ENCODE measurements at regions not wholly inside any gene's neighbourhood (a gene's known extent, or its start where the extent isn't known, plus 50 kb on each side); places are given as distances from the start of the nearest gene placed in this dataset.

GRCh38 chr12:89106950-89107349 lies 245.4 kb downstream of the DUSP6 start:
- TF ChIP-seq CTCF (IDR thresholded peaks at IDR 0.05) (no peak), POLR2A (IDR thresholded peaks at IDR 0.05) (no peak)
- DNase-seq: no peak
- no peak overlapping the region for H3K27ac ChIP-seq

GRCh38 chr12:89105243-89105642 lies 247.1 kb downstream of the DUSP6 start:
- Histone ChIP-seq H3K27me3 (no peaks in the 10 kb centered on the region), H3K4me1 (no peaks in the 10 kb centered on the region), H3K36me3 (no peaks in the 10 kb centered on the region), H3K4me3 (no peak overlapping the region), H3K27ac (no peak overlapping the region), H3K9me3 (no peaks in the 10 kb centered on the region)
- DNase-seq: no peak
- TF ChIP-seq CTCF (IDR thresholded peaks at IDR 0.05) (no peak), POLR2A (IDR thresholded peaks at IDR 0.05) (no peak)
- intact Hi-C loops (cut with DNase I; ENCODE audit: low total_unique reads): no loop called here

More at GRCh38 chr12:89106950-89107349, 245.4 kb downstream of the DUSP6 start:
- Histone ChIP-seq H3K4me3 (no peak overlapping the region), H3K27me3 (no peaks in the 10 kb centered on the region), H3K9me3 (no peaks in the 10 kb centered on the region), H3K36me3 (no peaks in the 10 kb centered on the region), H3K4me1 (no peaks in the 10 kb centered on the region)
- intact Hi-C loops (cut with DNase I; ENCODE audit: low total_unique reads): no loop called here

- H3K9me3 ChIP-seq: no peaks in the 10 kb centered on the region
- H3K4me3 ChIP-seq: no peak overlapping the region
- no peaks in the 10 kb centered on the region for H3K4me1 ChIP-seq
- no peaks in the 10 kb centered on the region for H3K36me3 ChIP-seq
- no peak for DNase-seq
- H3K27me3 ChIP-seq: no peaks in the 10 kb centered on the region
- H3K27ac ChIP-seq: no peak overlapping the region
- intact Hi-C loops (cut with DNase I; ENCODE audit: low total_unique reads): no loop called here
- TF ChIP-seq POLR2A (IDR thresholded peaks at IDR 0.05) (no peak), CTCF (IDR thresholded peaks at IDR 0.05) (no peak)
These were observed 248.5 kb downstream of the DUSP6 start for GRCh38 chr12:89103831-89104230.

GRCh38 chr12:89101440-89101839 lies 250.9 kb downstream of the DUSP6 start:
- Histone ChIP-seq H3K36me3 (no peaks in the 10 kb centered on the region), H3K4me3 (no peak overlapping the region), H3K27ac (no peak overlapping the region), H3K4me1 (no peaks in the 10 kb centered on the region), H3K27me3 (no peaks in the 10 kb centered on the region), H3K9me3 (no peaks in the 10 kb centered on the region)
- no peak for DNase-seq
- intact Hi-C loops (cut with DNase I; ENCODE audit: low total_unique reads): no loop called here
- TF ChIP-seq POLR2A (IDR thresholded peaks at IDR 0.05): no peak
- TF ChIP-seq CTCF (IDR thresholded peaks at IDR 0.05): no peak

GRCh38 chr12:89098441-89099112 lies 253.7 kb downstream of the DUSP6 start:
- Histone ChIP-seq H3K4me3 (no peak overlapping the region), H3K27me3 (no peaks in the 10 kb centered on the region), H3K9me3 (no peaks in the 10 kb centered on the region), H3K4me1 (no peaks in the 10 kb centered on the region), H3K36me3 (no peaks in the 10 kb centered on the region), H3K27ac (no peak overlapping the region)
- no peak for DNase-seq
- TF ChIP-seq POLR2A (IDR thresholded peaks at IDR 0.05) (no peak), CTCF (IDR thresholded peaks at IDR 0.05) (no peak)
- intact Hi-C loops (cut with DNase I; ENCODE audit: low total_unique reads): no loop called here
